ENCODE measurements at regions not wholly inside any gene's neighbourhood (a gene's known extent, or its start where the extent isn't known, plus 50 kb on each side); places are given as distances from the start of the nearest gene placed in this dataset.

- Histone ChIP-seq H3K4me1 (peaks cover 0 to 13% (median 0%) of the 10 kb centered on the region in 6 donors), H3K27ac (no peak overlapping the region), H3K27me3 (replicated peaks in 1 of 7) (peaks cover 0 to 13% (median 0%) of the 10 kb centered on the region in 7 donors), H3K36me3 (no peaks in the 10 kb centered on the region), H3K9me3 (no peaks in the 10 kb centered on the region), H3K4me3 (no peak overlapping the region)
- 61 to 80% (median 67%) methylated on average over 2 to 3 of the region's 3 CpGs for WGBS, 5 donors
- no peak for TF ChIP-seq POLR2A (IDR thresholded peaks at IDR 0.05)
- no peak for TF ChIP-seq POLR2AphosphoS5 (IDR thresholded peaks at IDR 0.05)
- TF ChIP-seq, protein P1, sequence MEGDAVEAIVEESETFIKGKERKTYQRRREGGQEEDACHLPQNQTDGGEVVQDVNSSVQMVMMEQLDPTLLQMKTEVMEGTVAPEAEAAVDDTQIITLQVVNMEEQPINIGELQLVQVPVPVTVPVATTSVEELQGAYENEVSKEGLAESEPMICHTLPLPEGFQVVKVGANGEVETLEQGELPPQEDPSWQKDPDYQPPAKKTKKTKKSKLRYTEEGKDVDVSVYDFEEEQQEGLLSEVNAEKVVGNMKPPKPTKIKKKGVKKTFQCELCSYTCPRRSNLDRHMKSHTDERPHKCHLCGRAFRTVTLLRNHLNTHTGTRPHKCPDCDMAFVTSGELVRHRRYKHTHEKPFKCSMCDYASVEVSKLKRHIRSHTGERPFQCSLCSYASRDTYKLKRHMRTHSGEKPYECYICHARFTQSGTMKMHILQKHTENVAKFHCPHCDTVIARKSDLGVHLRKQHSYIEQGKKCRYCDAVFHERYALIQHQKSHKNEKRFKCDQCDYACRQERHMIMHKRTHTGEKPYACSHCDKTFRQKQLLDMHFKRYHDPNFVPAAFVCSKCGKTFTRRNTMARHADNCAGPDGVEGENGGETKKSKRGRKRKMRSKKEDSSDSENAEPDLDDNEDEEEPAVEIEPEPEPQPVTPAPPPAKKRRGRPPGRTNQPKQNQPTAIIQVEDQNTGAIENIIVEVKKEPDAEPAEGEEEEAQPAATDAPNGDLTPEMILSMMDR (IDR thresholded peaks at IDR 0.05 in 8 of 11, conservative IDR thresholded peaks at IDR 0.05 in 3 of 11), result no peak
- no peak for DNase-seq
- intact Hi-C loops (cut with DNase I; ENCODE audit: low total_unique reads), result no loop called here
Observed at GRCh38 chrX:39574178-39574577, 523.6 kb downstream of the BCOR start.

- Histone ChIP-seq H3K9me3 (no peaks in the 10 kb centered on the region), H3K27me3 (replicated peaks in 1 of 7) (peaks cover 0 to 25% (median 0%) of the 10 kb centered on the region in 7 donors), H3K4me1 (peaks cover 0 to 13% (median 0%) of the 10 kb centered on the region in 6 donors), H3K27ac (no peak overlapping the region), H3K4me3 (no peak overlapping the region), H3K36me3 (no peaks in the 10 kb centered on the region)
- intact Hi-C loops (cut with DNase I; ENCODE audit: low total_unique reads), result no loop called here
- TF ChIP-seq, protein P1 (IDR thresholded peaks at IDR 0.05 in 8 of 11, conservative IDR thresholded peaks at IDR 0.05 in 3 of 11), result no peak
- TF ChIP-seq POLR2AphosphoS5 (IDR thresholded peaks at IDR 0.05), result no peak
- TF ChIP-seq POLR2A (IDR thresholded peaks at IDR 0.05), result no peak
- DNase-seq, result no peak
- 67 to 91% (median 84%) methylated on average over 15 to 28 of the region's 28 CpGs for WGBS, 5 donors
Observed at GRCh38 chrX:39576041-39576872, 521.5 kb downstream of the BCOR start.

DNA sequence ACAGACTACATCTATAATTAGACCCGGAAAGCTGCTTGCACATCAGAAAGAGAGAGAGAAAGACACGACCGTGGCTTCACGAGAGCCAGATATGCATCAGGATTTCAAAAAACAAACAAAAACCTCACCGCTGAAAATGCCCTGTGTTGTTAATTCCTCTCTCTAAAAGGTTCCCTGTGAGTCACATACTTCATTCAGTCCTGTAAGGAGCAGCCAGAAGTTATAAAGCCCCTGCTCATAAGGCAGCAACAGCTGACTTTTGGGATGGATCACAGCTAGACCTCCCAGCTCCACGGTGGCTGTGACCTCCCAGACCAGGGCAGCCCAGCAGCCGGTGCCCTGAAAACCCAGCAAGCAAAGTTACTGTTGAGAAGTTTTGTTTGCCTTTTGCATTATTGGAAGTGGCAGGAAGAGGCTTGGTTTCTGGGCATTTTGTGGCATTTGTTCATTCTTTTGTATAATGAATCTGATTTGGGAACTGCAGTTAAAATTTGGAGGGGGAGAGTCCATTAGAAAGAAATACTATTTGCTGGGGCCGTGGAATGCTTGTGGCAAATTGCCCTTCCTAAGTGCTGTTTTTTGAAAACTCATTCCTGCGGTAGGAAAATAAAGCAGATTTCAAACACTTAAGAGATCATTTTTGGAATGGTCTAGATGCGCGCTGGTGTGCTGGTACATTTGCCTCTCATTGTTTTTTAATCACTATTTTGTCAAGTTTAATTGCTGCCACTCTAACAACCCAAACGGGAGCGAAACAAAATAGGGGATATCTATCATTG is 520.4 kb downstream of the BCOR start:
- H3K4me3 ChIP-seq, result no peak overlapping the region
- TF ChIP-seq POLR2A (IDR thresholded peaks at IDR 0.05) (no peak), POLR2AphosphoS5 (IDR thresholded peaks at IDR 0.05) (no peak)
- TF ChIP-seq, protein P1 (IDR thresholded peaks at IDR 0.05 in 8 of 11, conservative IDR thresholded peaks at IDR 0.05 in 3 of 11), result no peak
- H3K4me1 ChIP-seq, result peaks cover 0 to 13% (median 0%) of the 10 kb centered on the region in 6 donors
- peaks cover 0 to 25% (median 0%) of the 10 kb centered on the region in 7 donors for H3K27me3 ChIP-seq (replicated peaks in 1 of 7)
- intact Hi-C loops (cut with DNase I; ENCODE audit: low total_unique reads), result no loop called here
- 69 to 82% (median 72%) methylated on average over 10 to 13 of the region's 13 CpGs for WGBS, 5 donors
- no peak for DNase-seq
- no peaks in the 10 kb centered on the region for H3K9me3 ChIP-seq
- H3K27ac ChIP-seq, result no peak overlapping the region
- H3K36me3 ChIP-seq, result no peaks in the 10 kb centered on the region

Measured in spleen (tissue), 11 donors.